K562 (cell line): ENCODE measurements at regions not wholly inside any gene's neighbourhood (a gene's known extent, or its start where the extent isn't known, plus 50 kb on each side); places are given as distances from the start of the nearest gene placed in this dataset.

Experiments used
- ATF1 ChIP-seq, 2 experiments: fragments of 450-650 bp in 1 of 2; IDR thresholded peaks; 2 replicates each; pipeline ENCODE4 v1.6.1; 2016; ENCODE audit warnings: missing compliant biosample characterization in 1 of 2, missing genetic modification characterization in 1 of 2
- CBX3 ChIP-seq, 2 experiments: IDR thresholded peaks; 1 replicate in 1 of 2; 2 replicates in 1 of 2; pipeline ENCODE4 v1.6.1; 2012; ENCODE audit warnings: inconsistent platforms in 2 of 2, low read length in 2 of 2, borderline replicate concordance in 1 of 2, control low read depth in 1 of 2
- CBX5 ChIP-seq: IDR thresholded peaks from 2 replicates; pipeline ENCODE4 v1.6.1; 2014; ENCODE audit warnings: low read depth, borderline replicate concordance
- CTCF ChIP-seq, 3 experiments: IDR thresholded peaks in 2 of 3; conservative IDR thresholded peaks in 1 of 3; 2 replicates each; pipeline ENCODE4 v1.5.1; 2011 to 2012; ENCODE audit warnings: low read length in 3 of 3, mild to moderate bottlenecking in 3 of 3, control low read depth in 2 of 3, improper control_type of control experiment in 1 of 3, inconsistent platforms in 1 of 3, low read depth in 1 of 3, mixed read lengths in 1 of 3, moderate library complexity in 1 of 3; ENCODE audit not compliant: insufficient read depth in 2 of 3
- ETV6 ChIP-seq, 3 experiments: fragments of 150-350 bp in 1 of 3; sonication (generic) in 1 of 3; formaldehyde crosslinking in 1 of 3; IDR thresholded peaks; 2 replicates each; pipeline versions ENCODE4 v1.6.1 to v1.8.0; 2014 to 2022; ENCODE audit warnings: borderline replicate concordance in 2 of 3, low read depth in 2 of 3, antibody characterized with exemption in 1 of 3, low read length in 1 of 3, mild to moderate bottlenecking in 1 of 3, missing genetic modification reagents in 1 of 3
- MAX ChIP-seq: sonication (generic); formaldehyde crosslinking; IDR thresholded peaks from 2 replicates; pipeline ENCODE4 v1.9.0; 2022; ENCODE audit warnings: mild to moderate bottlenecking, missing genetic modification reagents
- MGA ChIP-seq: fragments of 450-650 bp; IDR thresholded peaks from 2 replicates; pipeline ENCODE4 v1.6.1; 2016; ENCODE audit warnings: mild to moderate bottlenecking, moderate library complexity
- MTA2 ChIP-seq: fragments of 450-650 bp; IDR thresholded peaks from 2 replicates; pipeline ENCODE4 v1.6.1; 2016; ENCODE audit warnings: low read depth
- RBFOX2 ChIP-seq: fragments of 200-400 bp; formaldehyde crosslinking; IDR thresholded peaks from 2 replicates; pipeline ENCODE4 v1.6.1; 2017; ENCODE audit warnings: low read depth, mild to moderate bottlenecking, low read length, moderate library complexity
- ZC3H11A ChIP-seq: IDR thresholded peaks from 2 replicates; pipeline ENCODE4 v1.6.1; 2012; ENCODE audit warnings: low read depth, low read length, improper control_type of control experiment
- ZNF239 ChIP-seq: fragments of 250-450 bp; sonication (Bioruptor Pico); IDR thresholded peaks from 2 replicates; pipeline ENCODE4 v1.4.0; 2020; ENCODE audit warnings: mild to moderate bottlenecking

GRCh38 chr18:39481281-39481680 is 1915.7 kb upstream of the CELF4 start:
- TF ChIP-seq CBX3 (IDR thresholded peaks at IDR 0.05; ENCODE audit: borderline replicate concordance in 1 of 2, low read length in 2 of 2): no peak
- TF ChIP-seq MTA2: no peak
- TF ChIP-seq RBFOX2: no peak
- no peak for TF ChIP-seq MGA
- no peak for TF ChIP-seq ZNF239 (CRISPR knock-in tag)
- no peak for TF ChIP-seq ZC3H11A
- no peak for TF ChIP-seq ETV6 (IDR thresholded peaks at IDR 0.05; ENCODE audit: borderline replicate concordance in 1 of 2, low read depth in 2 of 2, low read length in 1 of 2)
- TF ChIP-seq ETV6 (CRISPR knock-in tag; IDR thresholded peaks at IDR 0.05; ENCODE audit: borderline replicate concordance): no peak
- no peak for TF ChIP-seq ATF1 (CRISPR knock-in tag; IDR thresholded peaks at IDR 0.05)
- no peak for TF ChIP-seq ATF1 (tag; IDR thresholded peaks at IDR 0.05)
- no peak for TF ChIP-seq CTCF (IDR thresholded peaks at IDR 0.05 in 2 of 3, conservative IDR thresholded peaks at IDR 0.05 in 1 of 3; ENCODE audit: insufficient read depth in 2 of 3, low read depth in 1 of 3, low read length in 3 of 3)
- no peak for TF ChIP-seq CBX5
- no peak for TF ChIP-seq MAX (CRISPR knock-in tag)
